MG63 (cell line): ENCODE measurements at regions not wholly inside any gene's neighbourhood (a gene's known extent, or its start where the extent isn't known, plus 50 kb on each side); places are given as distances from the start of the nearest gene placed in this dataset.
"Not testable (repeated sequence)": the region's sequence is repeated elsewhere in the genome, so short reads cannot be mapped to it uniquely, and the experiment has no call there.

ENCODE experiments used
- DNase-seq: peaks from one replicate; pipeline ENCODE4 v3.0.0-alpha.2; 2020
- H3K27me3 ChIP-seq: fragments of 250-450 bp; sonication (Bioruptor Pico); 2 replicates; pipeline ENCODE4 v1.5.1; 2020; ENCODE audit warnings: mild to moderate bottlenecking, moderate library complexity
- H3K36me3 ChIP-seq: fragments of 250-450 bp; sonication (Bioruptor Pico); 2 replicates; pipeline ENCODE4 v1.5.1; 2020; ENCODE audit warnings: mild to moderate bottlenecking, moderate library complexity
- H3K4me3 ChIP-seq: fragments of 250-450 bp; sonication (Bioruptor Pico); 2 replicates; pipeline ENCODE4 v1.5.1; 2020; ENCODE audit warnings: mild to moderate bottlenecking, moderate library complexity
- H3K9me3 ChIP-seq: fragments of 250-450 bp; sonication (Bioruptor Pico); 2 replicates; pipeline ENCODE4 v1.5.1; 2020; ENCODE audit warnings: mild to moderate bottlenecking, moderate library complexity

GRCh38 chr5:176740131-176740701 is 70.1 kb upstream of the UNC5A start:
- no peak for DNase-seq
- Histone ChIP-seq H3K4me3 (no peak overlapping the region), H3K9me3 (no peaks in the 10 kb centered on the region), H3K36me3 (no peaks in the 10 kb centered on the region), H3K27me3 (peaks cover 12% of the 10 kb centered on the region)

DNA sequence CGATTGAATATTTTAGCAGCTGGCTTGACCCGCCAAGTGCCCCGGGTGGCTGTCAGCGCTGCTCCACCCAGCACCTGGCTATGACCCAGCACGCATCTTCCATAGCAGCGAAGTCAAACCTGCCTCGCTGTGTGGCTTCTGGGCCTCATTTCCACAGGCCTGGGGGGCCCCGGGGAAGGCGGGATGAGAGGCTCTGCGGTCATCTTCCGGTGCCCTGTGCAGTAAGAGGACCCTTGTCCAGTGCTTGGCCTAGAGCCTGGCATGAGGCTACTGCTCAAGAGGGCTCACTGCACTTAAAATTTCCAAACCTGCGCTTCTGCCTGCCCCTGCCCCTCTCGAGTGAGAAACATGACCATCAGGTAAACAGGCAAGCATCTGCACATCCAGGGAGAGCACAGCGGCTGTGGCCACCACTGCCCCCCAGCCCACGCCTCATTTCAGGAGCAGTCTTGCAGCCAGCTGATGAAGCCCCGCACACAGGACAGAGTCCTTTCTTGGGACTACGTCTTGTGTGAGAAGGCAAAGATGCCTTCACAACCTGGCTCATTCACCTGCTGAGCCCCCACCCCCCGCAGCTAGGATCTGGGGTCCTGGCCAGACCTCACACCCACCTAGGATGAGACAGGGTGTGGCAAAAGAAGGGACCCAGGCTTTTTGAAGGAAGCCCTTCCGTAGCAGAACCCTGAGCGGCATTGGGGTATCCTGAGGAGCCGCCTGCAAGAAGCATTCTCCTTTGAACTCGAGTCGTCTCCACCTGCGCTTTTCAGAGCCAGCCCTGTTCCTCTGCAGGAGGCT is 69.5 kb upstream of the UNC5A start:
- peaks cover 12% of the 10 kb centered on the region for H3K27me3 ChIP-seq
- no peaks in the 10 kb centered on the region for H3K36me3 ChIP-seq
- no peak for DNase-seq

GRCh38 chr5:176741561-176742211 is 68.7 kb upstream of the UNC5A start:
- DNase-seq, result no peak
- Histone ChIP-seq H3K4me3 (no peak overlapping the region), H3K27me3 (peaks cover 12% of the 10 kb centered on the region), H3K36me3 (no peaks in the 10 kb centered on the region), H3K9me3 (no peaks in the 10 kb centered on the region)

More for the DNA sequence above, 69.5 kb upstream of the UNC5A start:
- Histone ChIP-seq H3K9me3 (no peaks in the 10 kb centered on the region), H3K4me3 (no peak overlapping the region)

GRCh38 chr5:176742246-176743105 is 67.9 kb upstream of the UNC5A start:
- Histone ChIP-seq H3K27me3 (peaks cover 12% of the 10 kb centered on the region), H3K4me3 (no peak overlapping the region), H3K36me3 (no peaks in the 10 kb centered on the region), H3K9me3 (no peaks in the 10 kb centered on the region)
- no peak for DNase-seq

- no peaks in the 10 kb centered on the region for H3K36me3 ChIP-seq
- H3K4me3 ChIP-seq, result no peak overlapping the region
- DNase-seq, result no peak
- peaks cover 12% of the 10 kb centered on the region for H3K27me3 ChIP-seq
- no peaks in the 10 kb centered on the region for H3K9me3 ChIP-seq
Observed at GRCh38 chr5:176743136-176743861, 67.1 kb upstream of the UNC5A start.

- Histone ChIP-seq H3K27me3 (peaks cover 14% of the 10 kb centered on the region), H3K36me3 (no peaks in the 10 kb centered on the region), H3K9me3 (no peaks in the 10 kb centered on the region), H3K4me3 (no peak overlapping the region)
- DNase-seq, result no peak
Observed at GRCh38 chr5:176743868-176744583, 66.3 kb upstream of the UNC5A start.

- no peaks in the 10 kb centered on the region for H3K9me3 ChIP-seq
- no peak overlapping the region for H3K4me3 ChIP-seq
- peaks cover 16% of the 10 kb centered on the region for H3K27me3 ChIP-seq
- no peak for DNase-seq
- H3K36me3 ChIP-seq, result no peaks in the 10 kb centered on the region
Observed at GRCh38 chr5:176744584-176744965, 65.8 kb upstream of the UNC5A start.

- DNase-seq, result no peak
- Histone ChIP-seq H3K4me3 (no peak overlapping the region), H3K9me3 (no peaks in the 10 kb centered on the region), H3K36me3 (no peaks in the 10 kb centered on the region), H3K27me3 (peaks cover 24% of the 10 kb centered on the region)
Observed at GRCh38 chr5:176747670-176748072, 62.7 kb upstream of the UNC5A start.

- peak; percentile 34 for DNase-seq
- H3K4me3 ChIP-seq, result no peak overlapping the region
- no peaks in the 10 kb centered on the region for H3K36me3 ChIP-seq
- no peaks in the 10 kb centered on the region for H3K9me3 ChIP-seq
- H3K27me3 ChIP-seq, result peaks cover 21% of the 10 kb centered on the region
Observed at GRCh38 chr5:176748073-176748966, 62.0 kb upstream of the UNC5A start.

DNA sequence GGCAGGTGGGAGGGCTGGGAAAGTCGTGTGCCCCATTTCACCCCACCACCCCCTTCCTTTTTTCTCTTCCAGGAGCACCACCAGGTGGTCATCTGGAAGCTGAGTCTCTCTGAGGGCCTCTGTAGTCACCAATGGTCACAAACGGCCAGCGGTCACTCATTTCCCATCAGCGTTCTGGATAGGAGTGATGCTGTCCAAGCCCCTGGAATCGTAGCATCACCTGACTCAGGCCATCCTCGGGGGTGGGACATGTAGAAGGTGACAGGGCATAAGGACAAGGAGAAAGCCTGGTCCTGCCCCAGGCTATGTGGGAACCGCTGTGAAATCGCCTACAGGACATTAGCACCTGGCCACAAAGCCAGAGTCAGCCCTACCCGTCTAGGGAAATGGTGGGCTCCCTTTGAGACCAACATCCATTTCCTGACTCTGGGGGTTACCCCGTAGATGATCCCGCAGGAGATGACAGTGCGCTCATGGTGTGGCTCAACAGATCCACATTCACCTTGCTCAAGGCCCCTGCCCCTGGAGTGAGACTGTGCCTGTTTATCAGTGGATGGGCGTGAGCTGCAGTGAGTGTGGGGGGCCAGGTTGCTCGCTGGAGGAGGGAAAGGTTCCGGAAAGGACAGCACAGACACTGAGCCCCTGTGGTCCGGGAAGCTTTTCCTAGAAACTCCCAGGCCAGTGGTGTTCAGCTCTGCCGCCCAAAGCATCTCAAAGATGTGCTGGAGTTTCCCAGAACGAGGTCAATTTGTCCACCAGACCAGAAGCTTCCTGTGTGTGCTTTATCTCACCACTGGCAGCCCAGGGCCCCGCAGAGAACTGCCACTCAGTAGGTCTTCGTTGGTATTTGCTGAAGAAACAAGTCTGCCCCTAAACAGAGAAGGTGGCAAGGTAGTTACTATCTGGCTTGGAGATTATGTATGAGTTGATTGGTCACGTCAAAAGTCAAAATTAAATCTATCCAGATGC is 61.1 kb upstream of the UNC5A start:
- no peak for DNase-seq
- H3K4me3 ChIP-seq, result no peak overlapping the region
- peaks cover 19% of the 10 kb centered on the region for H3K27me3 ChIP-seq
- peaks cover 4% of the 10 kb centered on the region; the same call in 1 of the 2 replicates for H3K9me3 ChIP-seq
- H3K36me3 ChIP-seq, result no peaks in the 10 kb centered on the region

DNA sequence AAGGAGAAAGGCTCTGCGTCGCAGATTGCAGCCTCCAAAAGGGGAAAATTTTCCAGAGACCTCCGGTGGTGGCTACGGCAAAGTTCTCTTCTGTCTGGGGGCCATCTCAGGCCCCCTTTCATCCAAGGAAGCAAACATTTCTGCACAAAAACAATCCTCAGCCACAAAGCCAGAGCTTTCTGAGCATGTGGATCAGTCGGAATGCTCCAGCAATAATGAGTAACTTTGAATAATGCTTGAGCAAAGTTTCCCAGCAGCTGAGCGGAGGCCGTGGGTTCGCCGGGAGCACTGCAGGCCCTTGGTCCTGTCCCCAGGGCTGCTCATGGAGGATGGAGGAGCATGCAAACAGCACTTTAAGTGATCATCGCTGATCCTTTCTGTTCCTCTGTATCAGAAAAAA is 60.2 kb upstream of the UNC5A start:
- peaks cover 19% of the 10 kb centered on the region for H3K27me3 ChIP-seq
- H3K36me3 ChIP-seq, result no peaks in the 10 kb centered on the region
- DNase-seq, result no peak
- peaks cover 8% of the 10 kb centered on the region for H3K9me3 ChIP-seq
- no peak overlapping the region for H3K4me3 ChIP-seq

DNA sequence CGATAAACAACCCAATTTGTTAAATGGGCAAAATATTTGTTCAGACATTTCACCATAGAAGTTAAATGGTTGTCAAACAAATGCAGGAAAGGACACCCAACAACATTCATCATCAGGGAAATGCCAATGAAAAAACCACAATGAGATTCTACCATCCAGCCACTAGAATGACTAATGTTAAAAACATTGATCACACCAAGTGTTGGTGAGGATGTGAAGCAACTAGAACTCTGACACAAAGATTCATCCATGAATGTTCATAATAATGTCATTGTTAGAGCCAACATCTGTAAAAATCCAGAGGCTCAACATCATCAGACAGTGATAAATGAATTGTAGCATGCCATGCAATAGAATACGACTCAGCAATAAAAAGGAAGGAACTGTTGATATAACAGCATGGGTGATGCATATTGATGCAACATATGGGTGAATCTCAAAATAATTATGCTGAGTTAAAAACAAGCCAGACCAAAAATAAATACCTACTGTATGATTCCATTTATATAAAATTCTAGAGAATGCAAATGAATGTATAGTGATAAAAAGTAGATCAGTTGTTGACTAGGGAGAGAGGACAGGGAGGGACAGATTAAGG is 55.9 kb upstream of the UNC5A start:
- no peak for DNase-seq
- H3K27me3 ChIP-seq, result peaks cover 32% of the 10 kb centered on the region
- no peak overlapping the region for H3K4me3 ChIP-seq
- no peaks in the 10 kb centered on the region for H3K36me3 ChIP-seq
- H3K9me3 ChIP-seq, result peaks cover 8% of the 10 kb centered on the region

- peaks cover 31% of the 10 kb centered on the region for H3K27me3 ChIP-seq
- not testable (repeated sequence) for DNase-seq, H3K36me3 ChIP-seq, H3K4me3 ChIP-seq, H3K9me3 ChIP-seq
Observed at GRCh38 chr5:176755593-176755992, 54.8 kb upstream of the UNC5A start.

DNA sequence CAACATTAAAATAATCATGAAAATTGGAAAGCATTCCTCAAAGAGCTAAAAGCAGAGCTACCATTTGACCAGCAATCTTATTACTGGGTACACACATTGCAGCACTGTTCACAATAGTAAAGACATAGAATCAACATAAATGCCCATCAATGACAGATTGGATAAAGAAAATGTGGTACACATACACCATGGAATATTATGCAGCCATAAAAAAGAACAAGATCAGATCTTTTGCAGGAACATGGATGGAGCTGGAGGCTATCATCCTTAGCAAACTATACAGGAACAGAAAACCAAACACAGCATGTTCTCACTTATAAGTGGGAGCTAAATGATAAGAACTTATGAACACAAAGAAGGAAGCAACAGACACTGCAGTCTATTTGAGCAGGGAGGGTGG is 52.8 kb upstream of the UNC5A start:
- peaks cover 26% of the 10 kb centered on the region for H3K27me3 ChIP-seq
- H3K9me3 ChIP-seq, H3K36me3 ChIP-seq, DNase-seq, H3K4me3 ChIP-seq: not testable (repeated sequence)
